MCF 10A (cell line): ENCODE measurements at regions not wholly inside any gene's neighbourhood (a gene's known extent, or its start where the extent isn't known, plus 50 kb on each side); places are given as distances from the start of the nearest gene placed in this dataset.

ENCODE experiments used
- BruUV-seq: library from RNA; stranded (reverse); fragments of 400-500 nt; replicated peaks from 2 replicates; lab custom pipeline; 2021; lab: Mats Ljungman, UMichigan
- CTCF ChIA-PET: fragments of 300-600 bp; sonication (Branson Sonifier 250); formaldehyde crosslinking; extraction: SDS; loops from one replicate; lab custom pipeline; 2021; ENCODE audit warnings: antibody characterized with exemption, inconsistent platforms; lab: Yijun Ruan, JAX
- POLR2A ChIA-PET: fragments of 300-600, 350-650 bp; sonication (Branson Sonifier 250); formaldehyde crosslinking; extraction: SDS; loops from one replicate; lab custom pipeline; 2020; ENCODE audit warnings: antibody characterized with exemption, inconsistent platforms; lab: Yijun Ruan, JAX
- DNase-seq: peaks from one replicate; pipeline ENCODE4 v3.0.0-alpha.2; 2018; ENCODE audit not compliant: unreplicated experiment
- H3K27ac Mint-ChIP-seq: one replicate; pipeline ENCODE4 v1.8.0; 2022; ENCODE audit warnings: mild to moderate bottlenecking, low read depth, mixed read lengths; ENCODE audit not compliant: unreplicated experiment
- H3K27me3 Mint-ChIP-seq: one replicate; pipeline ENCODE4 v1.8.0; 2022; ENCODE audit warnings: mixed read lengths; ENCODE audit not compliant: insufficient read depth, unreplicated experiment
- H3K36me3 Mint-ChIP-seq: one replicate; pipeline ENCODE4 v1.8.0; 2022; ENCODE audit warnings: mild to moderate bottlenecking, moderate library complexity, mixed read lengths; ENCODE audit not compliant: insufficient read depth, unreplicated experiment
- H3K4me1 Mint-ChIP-seq: one replicate; pipeline ENCODE4 v1.8.0; 2022; ENCODE audit warnings: mixed read lengths; ENCODE audit not compliant: insufficient read depth, unreplicated experiment
- H3K4me3 Mint-ChIP-seq: one replicate; pipeline ENCODE4 v1.8.0; 2022; ENCODE audit warnings: mild to moderate bottlenecking, moderate library complexity, mixed read lengths; ENCODE audit not compliant: unreplicated experiment
- H3K9me3 Mint-ChIP-seq: one replicate; pipeline ENCODE4 v1.8.0; 2022; ENCODE audit warnings: mixed read lengths; ENCODE audit not compliant: unreplicated experiment
- intact Hi-C: fragments of 100-400 bp; cut with micrococcal nuclease; formaldehyde crosslinking; loops from 2 replicates; pipeline ENCODE4 v1.14.1; 2022
- TF ChIP-seq, protein P1 (sequence below): fragments of 200-600 bp; IDR thresholded peaks from one replicate; pipeline ENCODE4 v1.8.0; 2022; ENCODE audit warnings: antibody characterized with exemption, mild to moderate bottlenecking; ENCODE audit not compliant: unreplicated experiment

GRCh38 chr12:93287149-93287548 is 90.6 kb upstream of the NUDT4 start:
- Mint-ChIP-seq H3K27me3 (no peaks in the 10 kb centered on the region), H3K27ac (no peak overlapping the region), H3K36me3 (peaks cover 6% of the 10 kb centered on the region), H3K9me3 (no peaks in the 10 kb centered on the region), H3K4me3 (no peak overlapping the region), H3K4me1 (no peaks in the 10 kb centered on the region)
- TF ChIP-seq, protein P1, sequence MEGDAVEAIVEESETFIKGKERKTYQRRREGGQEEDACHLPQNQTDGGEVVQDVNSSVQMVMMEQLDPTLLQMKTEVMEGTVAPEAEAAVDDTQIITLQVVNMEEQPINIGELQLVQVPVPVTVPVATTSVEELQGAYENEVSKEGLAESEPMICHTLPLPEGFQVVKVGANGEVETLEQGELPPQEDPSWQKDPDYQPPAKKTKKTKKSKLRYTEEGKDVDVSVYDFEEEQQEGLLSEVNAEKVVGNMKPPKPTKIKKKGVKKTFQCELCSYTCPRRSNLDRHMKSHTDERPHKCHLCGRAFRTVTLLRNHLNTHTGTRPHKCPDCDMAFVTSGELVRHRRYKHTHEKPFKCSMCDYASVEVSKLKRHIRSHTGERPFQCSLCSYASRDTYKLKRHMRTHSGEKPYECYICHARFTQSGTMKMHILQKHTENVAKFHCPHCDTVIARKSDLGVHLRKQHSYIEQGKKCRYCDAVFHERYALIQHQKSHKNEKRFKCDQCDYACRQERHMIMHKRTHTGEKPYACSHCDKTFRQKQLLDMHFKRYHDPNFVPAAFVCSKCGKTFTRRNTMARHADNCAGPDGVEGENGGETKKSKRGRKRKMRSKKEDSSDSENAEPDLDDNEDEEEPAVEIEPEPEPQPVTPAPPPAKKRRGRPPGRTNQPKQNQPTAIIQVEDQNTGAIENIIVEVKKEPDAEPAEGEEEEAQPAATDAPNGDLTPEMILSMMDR: no peak
- ChIA-PET POLR2A (no interaction called here), CTCF (no interaction called here)
- intact Hi-C loops: no loop called here
- no TSS peak for BruUV-seq
- DNase-seq: no peak

DNA sequence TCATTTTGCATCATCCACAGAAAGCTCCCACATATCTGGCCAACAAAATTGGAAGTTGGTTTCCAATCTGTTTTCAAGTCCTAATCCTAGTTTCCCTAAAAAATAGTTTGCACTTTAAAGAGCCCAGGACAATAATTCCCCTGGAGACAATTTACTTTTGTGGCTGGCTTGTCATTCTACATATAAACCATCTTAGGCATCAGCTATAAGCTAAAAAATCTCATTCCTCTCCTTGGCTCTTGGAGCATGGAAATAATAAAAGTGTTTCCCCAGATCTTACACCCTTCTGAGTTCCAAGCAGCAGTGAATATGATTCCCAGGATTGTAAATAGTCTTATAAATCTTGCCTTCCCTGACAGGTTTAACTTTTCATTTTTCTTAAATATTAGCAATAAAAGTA is 89.1 kb upstream of the NUDT4 start:
- intact Hi-C loops: no loop called here
- TF ChIP-seq, protein P1: no peak
- Mint-ChIP-seq H3K9me3 (no peaks in the 10 kb centered on the region), H3K27ac (no peak overlapping the region), H3K36me3 (peaks cover 6% of the 10 kb centered on the region), H3K27me3 (no peaks in the 10 kb centered on the region), H3K4me3 (no peak overlapping the region), H3K4me1 (no peaks in the 10 kb centered on the region)
- no TSS peak for BruUV-seq
- ChIA-PET POLR2A (interaction anchor here (0.7 to 1.3 kb wide), 2 partner anchors 9 to 158 kb away, joined by 3 read pairs; no protein-coding TSS in a partner anchor), CTCF (interaction anchor here (0.6 kb wide), 1 partner anchor 802 kb away, joined by 4 read pairs; no protein-coding TSS in a partner anchor)
- no peak for DNase-seq

DNA sequence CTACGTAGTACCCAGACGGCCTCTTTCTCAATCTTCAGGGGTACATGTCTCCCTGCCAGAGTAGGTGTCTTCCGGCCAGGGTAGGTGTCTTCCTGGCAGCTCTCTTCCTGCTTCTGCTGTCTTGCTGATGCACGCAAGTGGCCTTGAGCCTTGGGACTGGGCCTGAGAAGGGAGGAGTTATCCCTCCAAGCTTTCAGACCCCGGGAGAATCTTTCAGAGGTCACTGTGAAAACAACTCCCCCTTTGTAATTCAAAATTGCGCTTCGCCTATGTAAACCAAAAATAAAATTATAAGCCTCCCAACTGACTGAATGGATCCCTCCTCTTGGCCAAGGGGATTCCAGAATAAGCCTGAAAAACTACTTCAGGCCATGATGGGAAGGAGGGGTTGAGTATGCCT is 87.3 kb upstream of the NUDT4 start:
- ChIA-PET CTCF (interaction anchor here (0.7 kb wide), 1 partner anchor 11 kb away, joined by 3 read pairs; no protein-coding TSS in a partner anchor), POLR2A (no interaction called here)
- TF ChIP-seq, protein P1: no peak
- no peaks in the 10 kb centered on the region for H3K9me3 Mint-ChIP-seq
- no peak overlapping the region for H3K27ac Mint-ChIP-seq
- intact Hi-C loops: no loop called here
- no peak for DNase-seq
- BruUV-seq: no TSS peak
- H3K4me3 Mint-ChIP-seq: no peak overlapping the region
- H3K4me1 Mint-ChIP-seq: no peaks in the 10 kb centered on the region
- H3K36me3 Mint-ChIP-seq: peaks cover 6% of the 10 kb centered on the region
- no peaks in the 10 kb centered on the region for H3K27me3 Mint-ChIP-seq

GRCh38 chr12:93292213-93292612 is 85.5 kb upstream of the NUDT4 start:
- POLR2A ChIA-PET: no interaction called here
- peaks cover 6% of the 10 kb centered on the region for H3K36me3 Mint-ChIP-seq

More at GRCh38 chr12:93292213-93292612, 85.5 kb upstream of the NUDT4 start:
- Mint-ChIP-seq H3K4me3 (no peak overlapping the region), H3K9me3 (no peaks in the 10 kb centered on the region), H3K27ac (no peak overlapping the region), H3K4me1 (no peaks in the 10 kb centered on the region), H3K27me3 (no peaks in the 10 kb centered on the region)
- BruUV-seq: no TSS peak
- CTCF ChIA-PET: interaction anchor here (0.6 kb wide), 2 partner anchors 29 to 58 kb away, joined by 3 read pairs; no protein-coding TSS in a partner anchor
- TF ChIP-seq, protein P1: no peak
- no peak for DNase-seq
- intact Hi-C loops: no loop called here
